CD4-positive, alpha-beta T cell treated with Interleukin-6 for 4 hours (primary cell): ENCODE measurements at regions not wholly inside any gene's neighbourhood (a gene's known extent, or its start where the extent isn't known, plus 50 kb on each side); places are given as distances from the start of the nearest gene placed in this dataset.

Source experiments
- DNase-seq: peaks from one replicate; pipeline ENCODE4 v3.0.0-alpha.2; 2020; ENCODE audit warnings: mixed read lengths

DNA sequence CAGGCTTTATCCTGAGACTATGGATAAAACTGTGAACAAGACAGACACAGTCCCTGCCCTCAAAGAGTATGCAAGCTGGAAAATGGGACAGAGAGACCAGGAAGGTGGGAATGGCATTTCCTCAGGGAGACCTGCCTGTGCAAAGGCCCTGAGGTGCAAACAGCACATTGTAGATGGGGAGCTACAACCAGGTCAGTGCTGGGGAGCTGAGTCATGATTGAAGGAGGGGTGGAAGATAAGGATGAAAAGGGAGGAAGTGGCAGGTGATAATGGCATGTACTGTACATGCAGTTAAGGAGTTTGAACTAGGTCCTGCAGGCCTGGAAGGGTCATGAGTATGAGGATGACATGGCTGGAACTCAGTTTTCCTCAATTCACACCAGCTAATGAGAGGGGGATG, 75.5 kb upstream of the BOD1 start:
- no peak for DNase-seq

DNA sequence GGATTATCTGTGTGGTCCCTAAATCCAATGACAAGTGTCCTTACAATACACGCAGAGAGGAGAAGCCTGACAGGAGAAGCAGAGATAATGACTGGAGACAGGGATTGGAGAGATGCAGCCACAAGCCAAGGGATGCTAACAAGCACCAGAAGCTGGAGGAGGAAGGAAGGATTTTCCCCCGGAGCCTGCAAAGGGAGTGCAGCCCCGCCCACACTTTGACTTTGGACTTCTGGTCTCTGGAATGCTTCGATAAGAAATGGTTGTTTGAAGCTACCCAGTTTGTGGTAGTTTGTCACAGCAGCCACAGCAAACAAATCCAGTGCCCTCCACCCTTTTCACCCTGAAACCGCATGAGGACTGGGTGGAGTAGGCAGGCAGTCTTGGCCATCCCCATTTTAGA, 77.2 kb upstream of the BOD1 start:
- no peak for DNase-seq

DNA sequence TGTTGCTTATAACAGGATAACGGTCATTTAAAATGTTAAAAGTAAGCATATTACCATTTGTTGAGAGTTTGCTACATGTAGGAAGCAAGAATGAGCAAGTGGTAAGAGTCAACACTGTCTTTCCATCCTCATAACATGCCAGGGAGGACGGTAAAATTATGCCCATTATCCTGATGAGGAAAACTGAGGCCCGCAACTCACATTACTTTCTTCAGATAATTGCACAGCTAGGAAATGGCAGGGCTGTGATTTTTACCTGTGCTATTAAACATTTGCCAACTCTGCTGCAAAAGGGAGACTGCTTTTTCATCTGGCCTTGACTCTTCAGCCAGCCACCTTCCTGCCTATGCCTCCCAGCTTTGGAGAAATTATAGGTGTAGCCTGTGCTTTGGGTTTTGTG, 79.8 kb upstream of the BOD1 start:
- DNase-seq: no peak

DNA sequence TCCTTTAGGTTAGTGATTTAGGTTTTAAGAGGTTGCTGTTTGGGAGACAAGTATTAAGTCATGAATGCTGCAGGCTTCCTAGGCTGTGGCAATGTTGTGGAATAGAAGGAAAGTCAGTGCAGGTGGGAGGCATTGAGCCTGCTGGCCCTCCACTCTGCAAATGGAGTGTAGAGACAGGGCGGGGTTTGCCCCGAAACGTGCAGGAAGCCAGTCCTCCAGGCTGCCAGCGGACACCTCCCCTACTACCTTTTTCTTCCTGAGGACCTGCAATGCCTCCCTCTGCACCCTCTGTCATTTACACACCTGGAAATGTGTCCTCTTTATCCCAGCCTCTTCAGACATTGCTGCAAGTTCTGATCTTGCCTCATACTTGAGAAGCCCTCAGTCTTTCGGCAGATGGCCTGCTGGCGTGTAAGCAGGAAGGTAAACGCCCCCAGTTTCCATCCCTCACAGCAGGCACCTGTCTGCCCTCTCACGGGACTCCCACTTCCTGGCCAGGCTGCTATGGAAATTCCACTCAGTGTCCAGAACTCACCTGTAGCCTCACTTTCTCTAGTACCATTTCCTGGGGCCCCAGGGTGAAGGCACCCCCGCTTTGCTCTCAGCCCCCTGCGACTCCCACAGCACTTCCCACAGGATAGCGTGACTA, 81.6 kb upstream of the BOD1 start:
- no peak for DNase-seq

DNA sequence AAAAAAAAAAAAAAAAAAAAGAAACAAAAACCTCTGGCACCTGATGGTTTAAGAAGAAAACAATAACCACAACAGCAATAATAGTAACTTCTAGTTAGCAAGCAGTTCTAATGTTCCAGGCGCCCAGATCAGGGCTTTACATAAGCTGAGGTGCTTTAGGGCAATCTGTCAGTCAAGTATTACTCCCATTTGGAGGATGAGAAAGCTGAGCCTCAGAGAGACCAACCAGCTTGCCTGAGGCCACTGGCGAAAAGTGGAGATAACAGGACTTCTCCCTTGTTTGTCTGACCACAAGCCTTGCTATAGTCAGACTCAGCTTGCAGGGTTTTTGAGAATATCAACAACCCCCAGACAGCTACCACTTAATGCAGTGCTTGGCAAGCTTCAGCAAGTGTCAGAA, 83.5 kb upstream of the BOD1 start:
- no peak for DNase-seq

DNA sequence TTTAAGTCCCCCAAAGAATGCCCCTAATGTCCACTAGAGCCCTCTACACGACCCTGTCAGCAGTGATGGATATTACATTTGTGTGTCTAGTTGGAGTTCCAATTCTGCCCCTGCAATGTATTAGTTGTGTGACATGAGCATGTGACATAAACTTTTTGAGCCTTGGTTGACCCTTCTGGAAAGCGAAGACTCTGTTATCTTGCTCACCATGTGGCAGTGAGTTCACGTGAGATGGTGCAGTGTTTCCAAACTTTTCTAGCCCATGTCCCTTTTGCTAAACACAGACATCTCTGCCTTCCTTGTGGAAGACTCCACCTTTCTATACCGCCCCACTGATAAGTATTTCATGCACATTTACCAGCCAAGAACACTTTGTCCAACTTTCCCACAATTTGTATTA, 87.0 kb upstream of the BOD1 start:
- no peak for DNase-seq

DNA sequence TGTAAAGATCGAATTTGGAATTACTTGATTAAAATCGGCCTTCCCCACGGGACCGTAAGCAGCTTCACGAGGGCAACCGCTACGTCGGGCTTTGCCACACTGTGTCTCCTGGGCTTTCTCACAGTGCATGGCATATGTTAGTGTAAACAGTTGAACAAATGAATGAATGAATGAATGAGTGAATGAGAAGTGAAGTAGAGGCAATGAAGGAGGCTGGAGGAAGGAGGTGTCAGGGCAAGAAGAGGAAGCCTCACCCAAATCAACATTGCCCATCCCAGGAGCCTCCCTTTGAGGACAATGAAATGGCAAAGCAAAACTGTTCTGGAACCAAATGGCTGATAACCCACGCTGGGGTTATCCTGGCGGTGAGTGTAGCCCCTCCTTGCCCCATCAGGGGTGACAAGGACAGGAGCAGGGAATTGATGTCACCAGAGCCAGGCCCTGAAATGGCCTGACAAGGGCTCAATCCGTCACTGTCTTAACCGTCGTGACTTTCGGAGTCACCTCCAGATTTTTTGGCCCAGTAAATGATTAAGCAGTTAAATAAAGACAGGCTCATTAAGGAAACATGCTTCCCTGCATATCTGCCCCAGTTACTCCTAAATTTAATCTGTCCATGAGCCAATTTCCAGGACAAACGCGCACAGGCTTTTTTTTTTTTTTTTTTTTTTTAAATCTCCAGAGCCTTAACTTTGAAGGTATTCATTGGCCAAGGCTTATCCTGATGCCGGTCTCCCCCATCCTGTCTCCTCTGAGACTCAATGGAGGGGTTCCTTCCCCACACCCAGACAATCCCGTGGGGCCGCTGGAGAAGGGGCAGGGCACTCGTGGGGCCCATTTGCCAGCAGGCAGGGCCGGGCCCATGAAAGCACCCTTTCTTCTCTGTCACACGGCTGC, 88.4 kb upstream of the BOD1 start:
- no peak for DNase-seq

DNA sequence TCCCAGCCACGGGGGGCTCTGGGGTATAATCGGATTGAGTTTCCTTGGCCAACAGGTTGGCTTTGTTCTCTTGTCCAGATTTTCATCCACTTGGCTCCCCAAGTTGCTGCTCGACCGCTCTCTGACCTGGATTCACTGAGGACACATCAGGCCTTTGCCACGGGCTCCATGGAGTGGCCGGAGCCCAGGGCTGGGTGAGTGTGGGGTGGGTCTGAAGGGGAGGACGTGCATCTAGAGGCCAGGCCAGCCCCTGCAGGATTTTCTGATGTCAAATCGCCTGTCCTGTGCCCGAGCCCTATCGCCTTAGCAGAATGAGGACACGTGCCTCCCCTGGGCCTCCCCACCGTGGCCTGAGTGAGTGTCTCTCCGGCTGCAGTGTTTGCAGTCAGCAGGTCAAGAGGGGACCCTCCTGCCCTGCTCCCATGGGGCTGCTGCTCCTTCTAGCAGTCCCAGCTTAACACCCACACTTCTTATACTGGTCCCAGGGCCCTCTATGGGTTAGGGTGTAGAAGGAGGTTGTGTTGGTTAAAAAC, 89.1 kb upstream of the BOD1 start:
- DNase-seq: no peak

DNA sequence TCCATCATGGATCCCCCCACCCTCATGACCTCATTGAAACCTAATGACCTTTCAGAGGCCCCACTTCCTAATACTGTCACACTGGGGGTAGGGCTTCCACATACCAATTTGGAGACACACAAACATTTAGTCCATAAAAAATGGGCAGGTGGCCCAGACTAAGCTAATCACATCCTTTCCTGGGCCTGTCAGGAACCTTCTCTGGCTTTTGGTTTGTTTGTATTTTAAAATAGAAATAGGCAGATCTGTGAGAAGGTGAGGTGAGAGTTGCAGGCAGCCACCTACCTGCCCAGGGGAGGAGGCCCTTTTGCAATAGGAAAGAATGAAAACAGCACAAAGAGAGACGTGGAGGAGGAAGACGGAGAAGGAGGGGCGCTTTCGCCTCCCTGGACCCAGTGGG, 90.2 kb upstream of the BOD1 start:
- no peak for DNase-seq

DNA sequence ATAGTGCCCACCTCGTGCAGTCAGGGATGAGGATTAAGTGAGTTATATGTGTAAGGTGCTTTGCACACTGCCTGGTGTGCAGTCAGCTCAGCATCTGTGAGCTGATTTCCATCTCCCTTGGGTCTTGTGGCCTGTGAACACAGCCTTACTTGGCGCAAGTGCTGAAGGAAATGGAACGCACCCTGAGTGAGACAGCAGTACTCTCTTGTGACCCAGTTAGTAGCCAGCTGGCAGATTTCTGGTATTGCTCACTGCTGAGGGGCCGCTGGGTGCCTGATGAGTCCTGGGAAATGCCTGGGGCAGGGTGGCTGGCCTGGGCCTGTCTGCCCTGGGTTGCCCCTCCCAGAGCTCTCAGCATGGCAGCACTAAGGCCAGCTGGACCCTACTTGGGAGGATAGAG, 90.9 kb upstream of the BOD1 start:
- DNase-seq: no peak

DNA sequence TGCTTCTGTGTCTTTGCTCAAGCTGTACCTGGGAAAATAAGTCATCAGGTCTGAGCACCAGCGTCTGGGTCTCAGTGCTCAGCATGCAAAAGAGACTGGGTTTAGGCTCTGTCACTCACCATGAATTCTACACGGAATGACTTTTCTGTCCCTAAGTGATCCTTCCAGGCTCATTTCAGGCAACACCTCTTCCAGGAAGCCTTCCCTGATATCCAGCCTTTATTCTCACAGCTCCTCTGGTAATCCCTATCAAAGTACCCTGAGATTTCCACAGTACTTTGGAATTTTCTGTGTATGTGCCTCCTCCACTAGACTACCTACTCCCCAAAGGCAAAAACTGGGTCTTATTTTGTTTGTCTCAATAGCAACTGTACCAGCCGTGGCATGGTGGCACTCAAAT, 92.7 kb upstream of the BOD1 start:
- DNase-seq: no peak

DNA sequence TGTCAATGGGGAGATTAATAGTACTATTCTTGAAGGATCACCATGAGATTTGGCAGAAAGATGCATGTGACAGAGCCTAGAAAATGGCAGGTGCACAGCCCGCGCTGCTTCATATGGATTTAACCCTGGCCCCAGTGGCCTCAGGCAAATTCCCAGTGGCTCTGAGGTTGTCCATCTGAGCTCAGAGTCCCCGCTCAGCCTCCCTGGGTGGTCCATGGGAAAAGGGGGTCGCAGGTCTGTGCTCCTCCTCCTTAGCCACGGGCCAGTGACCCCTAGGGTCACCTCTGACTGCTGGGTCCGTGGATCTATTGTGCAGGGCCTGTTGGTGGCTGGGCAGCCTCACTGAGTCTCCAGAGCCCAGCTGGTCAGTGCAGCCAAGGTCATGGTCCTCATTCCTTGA, 93.3 kb upstream of the BOD1 start:
- DNase-seq: no peak

DNA sequence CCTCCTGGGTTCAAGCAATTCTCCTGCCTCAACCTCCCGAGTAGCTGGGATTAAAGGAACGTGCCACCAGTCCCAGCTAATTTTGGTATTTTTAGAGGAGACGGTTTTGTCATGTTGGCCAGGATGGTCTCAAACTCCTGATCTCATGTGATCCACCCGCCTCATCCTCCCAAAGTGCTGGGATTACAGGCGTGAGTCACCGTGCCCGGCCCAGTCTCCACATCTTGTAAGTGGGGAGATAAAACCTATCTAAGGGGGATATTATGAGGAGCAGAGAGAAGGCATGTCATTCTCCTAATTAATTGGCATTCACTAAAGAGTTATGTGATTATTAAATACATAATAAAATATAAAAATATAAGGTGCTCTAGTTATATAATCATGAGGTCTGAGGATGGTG, 94.1 kb upstream of the BOD1 start:
- no peak for DNase-seq

DNA sequence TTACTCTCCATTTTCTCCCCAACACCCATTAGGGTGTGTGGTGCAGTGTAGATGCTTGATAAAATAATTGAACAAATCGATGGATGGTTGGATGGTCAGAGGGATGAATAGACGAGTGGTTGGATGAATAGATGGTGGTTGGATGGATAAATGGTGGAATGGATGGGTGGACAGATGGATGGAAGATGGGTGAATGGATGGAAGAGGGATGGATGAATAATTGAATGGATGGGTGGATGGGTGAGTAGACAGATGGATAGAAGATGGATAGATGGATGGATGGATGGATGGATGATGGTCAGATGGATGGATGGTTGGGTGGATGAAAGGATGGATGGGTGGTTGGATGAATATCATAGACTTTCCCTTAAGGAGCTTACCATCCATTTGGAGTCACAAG, 95.0 kb upstream of the BOD1 start:
- DNase-seq: no peak

DNA sequence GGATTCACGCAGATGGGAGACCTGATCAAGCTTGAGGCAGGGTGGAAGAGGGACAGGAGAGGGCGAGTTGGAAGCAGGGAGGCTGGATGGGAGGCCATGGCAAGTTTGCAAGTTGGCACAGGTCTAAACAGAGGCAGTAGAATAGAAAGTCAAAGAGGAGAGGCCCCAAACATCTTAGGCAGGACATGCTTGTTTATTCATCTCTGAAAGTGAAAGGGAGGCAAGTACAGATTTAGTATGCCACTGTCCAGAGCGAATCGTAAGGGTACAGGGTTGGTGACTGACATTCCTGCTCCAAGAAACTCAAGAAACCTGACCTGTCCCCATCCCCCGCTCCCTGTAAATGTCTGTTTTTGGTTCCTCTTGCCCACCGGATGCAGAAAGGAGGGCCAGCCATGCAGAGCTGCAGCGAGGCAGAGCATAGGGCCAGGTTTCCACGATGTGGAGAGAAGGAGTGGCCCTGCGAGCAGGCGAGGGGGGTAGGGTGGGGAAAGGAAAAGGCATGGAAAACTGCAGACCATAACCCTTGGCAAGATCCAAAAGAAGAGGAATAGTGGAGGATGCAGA, 96.2 kb upstream of the BOD1 start:
- DNase-seq: no peak

DNA sequence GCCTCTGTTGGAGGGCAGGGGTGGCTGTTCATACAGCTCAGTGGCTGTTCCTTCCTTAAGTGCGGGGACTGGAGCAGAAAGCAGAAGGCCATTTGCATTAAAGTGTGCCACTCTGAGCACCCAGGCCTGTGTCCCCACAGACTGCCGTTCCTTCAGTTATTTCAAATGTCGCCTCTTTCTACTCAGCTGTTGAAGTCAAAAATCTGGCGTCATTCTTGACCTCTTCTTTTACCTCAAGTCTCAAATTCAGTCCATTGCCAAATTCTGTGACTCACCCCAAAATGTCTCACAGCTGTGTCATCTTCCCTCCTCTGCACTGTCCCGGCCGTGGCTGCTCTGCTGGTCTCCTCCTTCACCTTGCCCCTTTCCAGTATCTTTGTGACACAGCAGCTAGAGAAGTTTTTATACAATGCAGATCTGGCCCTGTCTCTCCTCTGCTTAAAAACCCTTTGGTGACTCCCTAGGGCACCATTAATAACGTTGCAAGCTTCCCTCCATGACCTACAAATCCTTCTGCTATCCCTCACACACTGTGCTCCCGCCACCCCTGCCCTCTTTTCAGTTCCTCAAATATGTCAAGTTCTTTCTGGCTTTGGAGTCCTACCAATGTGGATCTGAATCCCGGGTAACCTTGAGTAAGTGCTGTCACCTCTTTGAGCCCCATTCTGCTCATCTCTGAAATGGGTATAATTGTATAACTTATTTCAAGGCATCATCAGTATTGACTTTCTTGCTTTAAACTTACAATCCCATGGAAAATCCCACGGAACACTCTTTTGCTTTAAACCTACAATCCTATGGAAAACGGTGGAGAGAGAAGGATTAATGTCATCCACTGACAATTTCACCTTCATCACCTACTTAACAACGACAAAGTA, 98.3 kb upstream of the BOD1 start:
- DNase-seq: no peak

DNA sequence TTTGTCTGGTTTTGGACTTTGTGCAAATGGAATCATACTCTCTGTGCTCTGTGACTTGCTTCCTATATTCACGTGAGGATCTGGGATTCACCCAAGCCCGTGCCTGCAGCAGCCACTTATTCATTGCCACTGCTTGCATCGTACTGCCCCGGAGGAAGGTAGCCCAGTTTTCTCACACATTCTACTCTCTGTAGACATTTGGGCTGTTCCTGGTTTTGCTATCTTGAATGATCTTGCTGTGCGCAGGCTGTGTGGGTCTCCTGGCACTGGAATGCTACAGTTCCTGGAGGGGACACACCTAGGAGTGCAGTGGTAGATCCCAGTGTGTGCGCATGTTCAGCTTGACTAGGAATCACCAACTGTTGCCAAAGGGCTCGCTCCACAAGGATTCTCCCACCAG, 99.2 kb upstream of the BOD1 start:
- DNase-seq: no peak

DNA sequence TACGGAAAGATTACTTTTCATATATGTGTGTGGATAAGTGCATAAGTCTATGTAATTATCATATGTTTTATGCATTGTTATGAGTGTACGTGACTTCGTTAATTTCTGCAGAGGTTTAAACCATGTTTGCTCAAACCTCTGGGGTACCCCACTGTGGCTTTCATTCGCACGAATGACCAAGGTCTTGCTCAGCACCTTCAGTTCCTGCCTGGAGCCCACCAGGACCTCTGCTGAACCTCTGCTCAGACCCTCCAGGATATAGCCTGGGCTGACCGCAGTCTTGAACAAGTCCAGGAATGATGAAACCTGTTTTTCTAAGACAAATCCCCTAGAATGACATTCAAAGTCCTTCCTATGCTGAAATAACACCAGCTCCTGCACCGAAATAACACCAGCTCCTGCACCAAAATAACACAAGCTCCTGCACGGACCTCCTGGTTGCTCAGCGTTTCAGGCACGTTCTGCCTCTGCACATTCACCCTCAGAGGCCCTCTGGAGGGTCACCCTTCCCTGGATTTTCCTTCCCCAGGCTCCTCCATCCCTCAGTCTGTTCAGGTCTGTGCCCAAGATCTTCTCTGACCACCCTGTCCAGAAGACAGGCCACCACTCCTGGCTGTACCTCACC, 99.7 kb upstream of the BOD1 start:
- DNase-seq: no peak

DNA sequence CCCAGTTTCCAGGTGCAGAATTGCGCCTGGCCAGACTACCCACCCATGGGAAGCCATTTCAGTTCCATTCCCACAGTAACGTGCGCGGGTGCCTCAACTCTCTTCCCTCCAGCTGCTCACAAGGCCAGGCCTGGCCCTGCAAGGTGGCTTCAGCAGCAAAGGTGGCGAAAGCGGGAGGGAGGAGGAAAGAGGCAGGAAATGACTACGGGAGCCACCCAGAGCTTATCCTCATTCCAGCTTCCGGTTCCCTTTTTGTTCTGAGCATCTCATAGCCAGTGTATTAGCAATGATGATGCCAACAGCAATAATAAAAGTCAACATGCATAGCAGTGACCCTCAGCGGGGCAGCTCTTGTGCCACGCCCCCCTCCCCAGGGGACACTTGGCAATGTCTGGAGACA, 101.5 kb upstream of the BOD1 start:
- no peak for DNase-seq

DNA sequence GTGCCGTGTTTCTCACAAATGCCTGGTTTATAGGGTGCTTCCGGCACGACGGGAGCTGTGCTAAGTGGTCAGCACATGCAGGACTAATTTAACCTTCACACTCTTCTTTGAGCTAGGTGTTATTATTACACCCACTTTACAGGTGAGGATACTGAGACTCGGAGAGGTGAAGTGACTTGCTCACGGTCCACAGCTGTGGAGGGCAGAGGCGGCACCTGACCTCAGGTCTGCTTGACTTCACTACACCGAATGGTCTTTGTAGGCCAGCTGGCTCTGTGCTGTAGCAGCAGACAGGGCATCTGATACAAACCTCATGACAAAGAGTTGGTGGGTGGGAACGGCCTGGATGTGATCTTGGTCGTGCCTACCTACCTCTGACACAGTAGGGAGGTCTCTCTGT, 102.0 kb upstream of the BOD1 start:
- no peak for DNase-seq

DNA sequence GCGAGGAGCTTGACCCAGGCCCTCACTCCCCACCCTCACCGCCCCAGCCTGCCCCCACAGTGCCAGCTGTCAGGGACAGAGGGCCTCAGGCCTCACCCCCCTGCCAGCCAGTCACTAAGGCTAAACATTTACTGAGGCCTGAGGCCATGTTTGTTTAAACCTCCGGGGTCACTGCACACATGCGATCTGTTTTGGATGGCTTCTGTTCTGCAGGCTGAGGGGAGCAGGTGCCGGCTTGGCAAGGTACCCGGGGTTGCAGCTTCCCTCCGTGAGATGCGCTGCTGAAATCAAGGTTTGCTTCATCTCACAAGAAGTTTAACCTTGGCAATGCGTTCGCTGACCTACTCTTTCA, 103.3 kb upstream of the BOD1 start:
- DNase-seq: no peak

DNA sequence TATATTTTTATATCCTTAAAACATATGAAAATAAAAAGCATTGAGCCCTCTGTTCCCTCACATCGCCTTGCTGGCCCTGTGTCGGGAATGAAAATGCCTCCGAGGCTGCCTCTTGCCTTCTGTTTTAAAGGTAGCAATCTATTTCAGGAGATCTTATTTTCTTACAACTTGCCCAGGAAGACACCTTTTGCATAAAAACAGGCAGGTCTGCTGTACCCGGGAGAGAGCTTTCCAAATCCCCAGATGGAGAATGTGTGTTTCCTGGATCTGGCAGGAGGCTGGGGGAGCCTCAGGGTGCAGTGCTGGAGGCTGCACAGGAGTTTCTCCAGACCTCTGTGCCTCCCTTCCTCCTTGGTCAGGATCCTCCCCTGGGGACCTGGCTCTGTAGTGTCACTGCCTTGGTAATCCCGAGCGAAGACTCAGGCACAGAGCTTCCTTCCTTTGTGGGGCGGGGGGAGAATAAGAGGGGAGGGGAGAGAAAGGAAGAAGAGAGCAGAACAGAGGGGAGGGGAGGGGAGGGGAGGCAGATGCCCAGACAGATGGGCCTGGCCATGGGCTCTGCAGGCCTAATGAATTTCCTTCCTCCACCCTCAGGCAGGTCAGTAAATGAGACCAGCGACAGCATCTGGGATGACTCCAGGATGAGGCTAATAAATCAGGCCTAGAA, 104.0 kb upstream of the BOD1 start:
- no peak for DNase-seq
